ENCODE measurements at regions not wholly inside any gene's neighbourhood (a gene's known extent, or its start where the extent isn't known, plus 50 kb on each side); places are given as distances from the start of the nearest gene placed in this dataset.
"Not testable (repeated sequence)": the region's sequence is repeated elsewhere in the genome, so short reads cannot be mapped to it uniquely, and the experiment has no call there.

DNA sequence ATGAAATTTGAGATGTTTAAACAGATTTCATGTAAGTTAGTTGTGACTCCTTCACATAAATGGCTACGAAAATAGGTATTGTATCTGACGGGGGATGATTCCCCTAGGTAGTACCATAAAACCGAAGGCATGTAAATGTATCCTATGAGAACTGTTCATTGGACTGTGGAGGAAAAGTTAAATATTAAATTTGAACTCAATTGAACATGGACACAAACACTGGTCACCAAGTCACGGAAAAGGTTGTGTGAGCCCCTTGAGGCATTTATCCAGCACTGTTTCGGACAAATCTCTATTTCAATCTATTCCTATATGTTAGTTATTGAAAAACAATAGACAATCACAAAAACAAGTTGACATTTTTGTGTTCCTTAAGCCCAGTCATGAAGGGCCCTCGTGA is 1014.3 kb upstream of the NOVA1 start:
- no peak for DNase-seq (ENCODE audit: low read depth)
- H3K4me3 ChIP-seq (ENCODE audit: low read depth, low read length), result no peak overlapping the region
- TF ChIP-seq POLR2A (IDR thresholded peaks at IDR 0.05; ENCODE audit: extremely low read depth, insufficient read length), result no peak
- TF ChIP-seq, protein P1, sequence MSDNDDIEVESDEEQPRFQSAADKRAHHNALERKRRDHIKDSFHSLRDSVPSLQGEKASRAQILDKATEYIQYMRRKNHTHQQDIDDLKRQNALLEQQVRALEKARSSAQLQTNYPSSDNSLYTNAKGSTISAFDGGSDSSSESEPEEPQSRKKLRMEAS (IDR thresholded peaks at IDR 0.05; ENCODE audit: low read depth, low read length), result no peak
- TF ChIP-seq, protein P2, sequence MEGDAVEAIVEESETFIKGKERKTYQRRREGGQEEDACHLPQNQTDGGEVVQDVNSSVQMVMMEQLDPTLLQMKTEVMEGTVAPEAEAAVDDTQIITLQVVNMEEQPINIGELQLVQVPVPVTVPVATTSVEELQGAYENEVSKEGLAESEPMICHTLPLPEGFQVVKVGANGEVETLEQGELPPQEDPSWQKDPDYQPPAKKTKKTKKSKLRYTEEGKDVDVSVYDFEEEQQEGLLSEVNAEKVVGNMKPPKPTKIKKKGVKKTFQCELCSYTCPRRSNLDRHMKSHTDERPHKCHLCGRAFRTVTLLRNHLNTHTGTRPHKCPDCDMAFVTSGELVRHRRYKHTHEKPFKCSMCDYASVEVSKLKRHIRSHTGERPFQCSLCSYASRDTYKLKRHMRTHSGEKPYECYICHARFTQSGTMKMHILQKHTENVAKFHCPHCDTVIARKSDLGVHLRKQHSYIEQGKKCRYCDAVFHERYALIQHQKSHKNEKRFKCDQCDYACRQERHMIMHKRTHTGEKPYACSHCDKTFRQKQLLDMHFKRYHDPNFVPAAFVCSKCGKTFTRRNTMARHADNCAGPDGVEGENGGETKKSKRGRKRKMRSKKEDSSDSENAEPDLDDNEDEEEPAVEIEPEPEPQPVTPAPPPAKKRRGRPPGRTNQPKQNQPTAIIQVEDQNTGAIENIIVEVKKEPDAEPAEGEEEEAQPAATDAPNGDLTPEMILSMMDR (IDR thresholded peaks at IDR 0.05; ENCODE audit: low read depth, low read length), result no peak
- TF ChIP-seq MYC (IDR thresholded peaks at IDR 0.05; ENCODE audit: low read depth, low read length), result no peak

DNA sequence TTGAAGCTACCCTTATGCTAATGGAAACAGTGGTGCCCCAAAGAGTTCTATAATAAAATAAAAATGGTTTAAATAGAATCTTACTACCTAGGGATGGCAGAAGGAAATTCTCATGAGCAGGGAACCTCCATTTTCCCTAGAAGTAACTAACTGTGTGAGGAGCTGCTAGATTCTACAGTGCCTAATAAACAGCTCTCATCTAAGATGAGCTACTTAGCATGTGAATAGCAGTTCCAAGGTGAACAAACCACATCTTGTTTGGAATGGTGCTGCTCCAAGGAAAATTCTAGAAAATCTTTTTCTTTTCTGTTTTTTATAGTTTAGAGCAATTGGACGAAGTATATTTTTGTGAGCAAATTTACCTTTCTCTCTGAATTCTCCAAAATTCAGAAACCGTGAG is 1015.3 kb upstream of the NOVA1 start:
- TF ChIP-seq MYC (IDR thresholded peaks at IDR 0.05; ENCODE audit: low read depth, low read length) (no peak), POLR2A (IDR thresholded peaks at IDR 0.05; ENCODE audit: extremely low read depth, insufficient read length) (no peak)
- TF ChIP-seq, protein P2 (IDR thresholded peaks at IDR 0.05; ENCODE audit: low read depth, low read length), result no peak
- TF ChIP-seq, protein P1 (IDR thresholded peaks at IDR 0.05; ENCODE audit: low read depth, low read length), result no peak
- no peak for DNase-seq (ENCODE audit: low read depth)
- H3K4me3 ChIP-seq (ENCODE audit: low read depth, low read length), result no peak overlapping the region

DNA sequence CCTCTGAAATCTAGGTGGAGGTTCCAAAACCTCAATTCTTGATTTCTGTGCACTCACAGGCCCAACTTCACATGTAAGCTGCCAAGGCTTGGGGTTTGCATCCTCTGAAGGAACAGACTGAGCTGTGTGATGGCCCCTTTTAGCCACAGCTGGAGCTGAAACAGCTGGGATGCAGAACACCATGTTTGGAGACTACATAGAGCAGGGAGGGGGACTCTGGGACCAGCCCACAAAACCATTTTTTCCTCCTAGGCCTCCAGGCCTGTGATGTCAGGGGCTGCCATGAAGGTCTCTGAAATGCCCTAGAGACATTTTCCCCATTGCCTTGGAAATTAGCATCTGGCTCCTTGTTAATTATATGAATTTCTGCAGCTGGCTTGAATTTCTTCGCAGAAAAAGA is 1025.9 kb upstream of the NOVA1 start:
- no peak overlapping the region for H3K4me3 ChIP-seq (ENCODE audit: low read depth, low read length)
- TF ChIP-seq POLR2A (IDR thresholded peaks at IDR 0.05; ENCODE audit: extremely low read depth, insufficient read length) (no peak), MYC (IDR thresholded peaks at IDR 0.05; ENCODE audit: low read depth, low read length) (no peak)
- TF ChIP-seq, protein P1 (IDR thresholded peaks at IDR 0.05; ENCODE audit: low read depth, low read length), result no peak
- TF ChIP-seq, protein P2 (IDR thresholded peaks at IDR 0.05; ENCODE audit: low read depth, low read length), result no peak
- no peak for DNase-seq (ENCODE audit: low read depth)

DNA sequence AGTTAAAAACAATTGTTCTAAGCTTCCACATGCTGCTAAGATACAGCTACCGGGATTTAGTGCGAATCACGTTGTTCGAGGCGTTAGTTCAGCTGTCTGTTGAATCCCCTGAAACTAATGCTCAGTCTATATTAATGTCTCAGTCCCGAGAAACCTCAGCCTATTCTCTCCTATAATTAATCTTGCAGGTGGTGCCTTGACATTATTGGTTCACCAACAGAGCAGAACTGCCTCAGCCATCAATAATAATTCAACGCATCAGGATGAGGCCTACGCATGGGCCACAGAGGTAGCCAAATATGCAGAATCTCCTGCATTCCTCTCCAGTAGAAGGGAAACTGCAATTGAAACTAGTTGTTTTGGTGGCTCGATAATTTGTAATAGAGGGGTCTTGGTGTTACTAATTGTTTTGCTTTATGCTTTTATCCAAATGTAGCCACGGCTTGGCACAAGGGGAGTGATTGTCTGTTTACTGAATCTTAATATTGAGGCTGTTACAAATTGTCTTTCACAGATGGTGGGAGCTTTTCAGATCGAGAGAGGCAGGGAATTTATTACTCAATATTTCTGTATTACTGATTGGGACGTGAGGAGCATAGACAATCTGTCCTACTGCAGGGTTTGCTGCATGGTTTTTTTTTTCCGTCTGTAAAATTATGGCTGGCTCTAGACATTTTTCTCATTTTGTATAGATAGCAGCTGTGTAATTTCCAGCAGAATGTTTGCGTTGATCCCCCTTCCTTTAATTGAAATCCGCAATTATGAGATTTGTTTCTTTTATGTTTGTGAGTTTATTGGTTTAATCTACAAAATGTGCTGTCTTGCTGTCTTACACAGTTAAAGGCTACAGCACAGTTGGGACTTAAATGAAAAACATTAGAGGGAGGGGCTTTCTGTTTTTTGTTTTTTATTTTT is 1036.5 kb upstream of the NOVA1 start:
- TF ChIP-seq, protein P1 (IDR thresholded peaks at IDR 0.05; ENCODE audit: low read depth, low read length), result no peak
- TF ChIP-seq MYC (IDR thresholded peaks at IDR 0.05; ENCODE audit: low read depth, low read length) (no peak), POLR2A (IDR thresholded peaks at IDR 0.05; ENCODE audit: extremely low read depth, insufficient read length) (no peak)
- TF ChIP-seq, protein P2 (IDR thresholded peaks at IDR 0.05; ENCODE audit: low read depth, low read length), result no peak
- H3K4me3 ChIP-seq (ENCODE audit: low read depth, low read length), result no peak overlapping the region
- DNase-seq (ENCODE audit: low read depth), result no peak

DNA sequence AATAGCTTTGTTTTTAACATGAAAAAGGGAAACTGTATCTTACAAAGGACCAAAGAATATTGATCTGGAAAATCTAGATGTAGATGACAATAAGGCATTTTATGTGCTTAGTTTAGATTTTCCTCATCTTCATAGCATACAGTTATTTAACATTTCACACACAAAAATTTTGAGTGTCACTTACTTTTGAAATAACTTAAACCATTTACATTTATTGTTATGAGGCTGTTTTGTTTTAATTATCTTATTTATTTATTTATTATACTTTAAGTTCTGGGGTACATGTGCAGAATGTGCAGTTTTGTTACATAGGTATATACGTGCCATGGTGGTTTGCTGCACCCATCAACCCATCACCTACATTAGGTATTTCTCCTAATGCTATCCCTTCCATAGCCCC is 1042.9 kb upstream of the NOVA1 start:
- not testable (repeated sequence) for H3K4me3 ChIP-seq (ENCODE audit: low read depth, low read length); DNase-seq (ENCODE audit: low read depth)

DNA sequence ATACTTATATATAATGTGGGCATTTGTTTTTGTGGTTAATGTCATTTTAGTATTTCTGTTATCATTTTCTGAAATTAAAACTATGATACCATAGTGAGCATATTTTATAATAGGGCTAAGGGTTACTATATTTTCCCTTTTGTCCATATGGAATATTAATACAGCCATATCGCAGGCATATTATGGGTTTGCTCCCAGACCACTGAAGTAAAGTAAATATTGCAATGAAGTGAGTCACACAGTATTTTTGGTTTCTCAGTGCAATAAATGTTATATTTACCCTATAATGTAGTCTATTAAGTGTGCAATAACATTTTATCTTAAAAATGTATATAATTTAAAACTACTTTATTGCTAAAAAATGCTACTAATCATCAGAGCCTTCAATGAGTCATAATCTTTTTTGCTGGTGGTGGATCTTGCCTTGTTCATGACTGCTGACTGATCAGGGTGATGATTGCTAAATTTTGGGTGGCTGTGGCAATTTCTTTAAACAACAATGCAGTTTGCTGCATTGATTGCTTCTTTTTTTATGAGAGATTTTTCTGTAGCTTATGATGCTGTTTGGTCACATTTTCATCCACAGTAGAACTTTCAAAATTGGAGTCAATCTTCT is 1044.5 kb upstream of the NOVA1 start:
- no peak for TF ChIP-seq MYC (IDR thresholded peaks at IDR 0.05; ENCODE audit: low read depth, low read length)
- TF ChIP-seq, protein P2 (IDR thresholded peaks at IDR 0.05; ENCODE audit: low read depth, low read length), result no peak
- TF ChIP-seq, protein P1 (IDR thresholded peaks at IDR 0.05; ENCODE audit: low read depth, low read length), result no peak
- TF ChIP-seq POLR2A (IDR thresholded peaks at IDR 0.05; ENCODE audit: extremely low read depth, insufficient read length), result no peak
- DNase-seq (ENCODE audit: low read depth), result no peak
- no peak overlapping the region for H3K4me3 ChIP-seq (ENCODE audit: low read depth, low read length)
